H4 (cell line): ENCODE measurements at regions not wholly inside any gene's neighbourhood (a gene's known extent, or its start where the extent isn't known, plus 50 kb on each side); places are given as distances from the start of the nearest gene placed in this dataset.
"Not testable (repeated sequence)": the region's sequence is repeated elsewhere in the genome, so short reads cannot be mapped to it uniquely, and the experiment has no call there.

Experiments used
- DNase-seq: peaks from one replicate; pipeline ENCODE4 v3.0.0-alpha.2; 2015; ENCODE audit warnings: low spot score

DNA sequence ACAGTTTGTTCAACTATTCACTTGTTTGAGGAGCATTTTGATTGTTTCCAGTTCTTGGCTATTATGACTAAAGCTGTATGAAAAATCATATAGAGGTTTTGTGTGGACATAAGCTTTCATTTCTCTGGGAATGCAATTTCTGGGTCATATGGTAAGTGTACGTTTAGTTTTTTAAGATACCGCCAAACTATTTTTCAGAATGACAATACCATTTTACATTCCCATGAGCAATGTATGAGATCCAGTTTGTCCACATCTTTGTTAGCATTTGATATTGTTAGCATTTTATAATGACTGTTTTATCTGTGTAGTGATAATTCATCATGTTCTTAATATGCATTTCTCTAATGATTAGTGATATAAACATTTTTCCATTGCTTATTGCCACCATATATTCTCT, 258.7 kb upstream of the CTNNB1 start:
- DNase-seq = no peak

DNA sequence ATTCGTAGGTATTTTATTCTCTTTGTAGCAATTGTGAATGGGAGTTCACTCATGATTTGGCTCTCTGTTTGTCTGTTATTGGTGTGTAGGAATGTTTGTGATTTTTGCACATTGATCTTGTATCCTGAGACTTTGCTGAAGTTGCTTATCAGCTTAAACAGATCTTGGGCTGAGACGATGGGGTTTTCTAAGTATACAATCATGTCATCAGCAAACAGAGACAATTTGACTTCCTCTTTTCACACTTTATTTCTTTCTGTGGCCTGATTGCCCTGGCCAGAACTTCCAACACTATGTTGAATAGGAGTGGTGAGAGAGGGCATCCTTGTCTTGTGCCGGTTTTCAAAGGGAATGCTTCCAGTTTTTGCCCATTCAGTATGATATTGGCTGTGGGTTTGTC, 252.3 kb upstream of the CTNNB1 start:
- not testable (repeated sequence) for DNase-seq

DNA sequence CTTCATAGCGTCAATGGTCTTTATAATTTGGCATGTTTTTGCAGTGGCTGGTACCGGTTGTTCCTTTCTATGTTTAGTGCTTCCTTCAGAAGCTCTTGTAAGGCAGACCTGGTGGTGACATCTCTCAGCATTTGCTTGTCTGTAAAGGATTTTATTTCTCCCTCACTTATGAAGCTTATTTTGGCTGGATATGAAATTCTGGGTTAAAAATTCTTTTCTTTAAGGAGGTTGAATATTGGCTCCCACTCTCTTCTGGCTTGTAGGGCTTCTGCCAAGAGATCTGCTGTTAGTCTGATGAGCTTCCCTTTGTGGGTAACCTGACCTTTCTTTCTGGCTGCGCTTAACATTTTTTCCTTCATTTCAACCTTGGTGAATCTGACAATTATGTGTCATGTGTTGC, 250.0 kb upstream of the CTNNB1 start:
- not testable (repeated sequence) for DNase-seq

DNA sequence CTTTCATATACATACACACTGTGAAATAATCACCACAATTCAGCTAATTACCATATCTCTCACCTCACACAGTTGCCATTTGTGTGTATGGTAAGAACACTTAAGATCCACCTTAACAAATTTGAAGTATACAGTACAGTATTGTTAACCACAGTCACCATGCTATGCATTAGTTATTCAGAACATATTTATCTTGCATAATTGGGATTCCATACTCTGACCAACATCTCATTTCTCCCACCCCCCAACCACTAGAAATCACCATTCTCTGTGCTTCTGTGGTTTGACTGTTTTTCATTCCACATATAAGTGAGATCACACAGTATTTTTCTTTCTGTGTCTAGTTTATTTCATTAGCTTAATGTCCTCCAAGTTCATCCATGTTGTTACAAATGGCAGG, 247.7 kb upstream of the CTNNB1 start:
- no peak for DNase-seq

DNA sequence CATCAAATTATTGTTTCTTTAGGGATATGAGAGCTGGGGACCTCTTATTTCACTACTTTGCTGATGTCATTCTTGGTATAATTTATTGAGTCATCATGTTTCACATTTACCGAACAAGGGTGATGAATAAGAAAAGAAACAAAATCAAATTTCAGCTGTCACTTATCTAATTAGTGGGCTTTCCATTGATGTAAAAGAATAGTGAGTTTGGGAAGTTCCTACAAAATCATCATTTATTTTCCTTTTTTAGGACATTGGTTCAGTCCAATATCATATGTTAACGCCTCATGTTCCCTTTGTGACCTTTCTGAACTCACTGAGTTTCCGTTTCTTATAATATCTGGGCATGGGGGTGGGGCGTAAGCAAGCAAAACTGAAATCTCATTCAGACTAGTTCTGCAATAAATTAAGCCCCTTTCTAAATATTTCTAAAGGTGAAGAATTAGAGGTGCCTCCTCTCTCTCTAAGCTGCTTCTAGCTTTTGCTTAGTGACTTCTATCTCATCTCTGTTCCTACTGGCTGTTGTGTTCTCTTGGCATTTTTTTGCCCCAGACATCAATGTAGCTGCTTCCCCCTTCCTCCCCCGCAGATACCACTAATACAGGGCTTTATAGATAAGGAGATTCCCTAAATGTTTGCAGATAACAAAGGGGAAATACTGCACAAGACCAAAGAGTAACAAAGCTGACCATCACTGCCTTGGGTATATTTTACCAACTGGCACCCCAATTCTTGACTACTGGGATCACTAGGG, 238.0 kb upstream of the CTNNB1 start:
- no peak for DNase-seq

DNA sequence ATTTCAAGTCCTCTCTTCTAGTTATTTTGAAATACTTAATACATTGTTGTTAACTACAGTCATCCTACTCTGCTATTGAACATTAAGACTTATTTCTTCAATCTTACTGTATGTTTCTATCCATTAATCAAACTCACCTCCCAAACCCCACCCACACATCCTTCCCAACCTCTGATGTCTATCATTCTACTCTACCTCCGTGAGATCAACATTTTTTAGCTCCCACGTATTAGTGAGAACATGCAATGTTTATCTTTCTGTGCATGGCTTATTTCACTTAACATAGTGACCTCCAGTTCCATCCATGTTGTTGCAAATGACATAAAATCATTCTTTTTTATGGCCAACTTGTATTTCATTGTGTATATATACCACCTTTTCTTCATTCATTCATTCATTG, 236.6 kb upstream of the CTNNB1 start:
- DNase-seq = no peak

DNA sequence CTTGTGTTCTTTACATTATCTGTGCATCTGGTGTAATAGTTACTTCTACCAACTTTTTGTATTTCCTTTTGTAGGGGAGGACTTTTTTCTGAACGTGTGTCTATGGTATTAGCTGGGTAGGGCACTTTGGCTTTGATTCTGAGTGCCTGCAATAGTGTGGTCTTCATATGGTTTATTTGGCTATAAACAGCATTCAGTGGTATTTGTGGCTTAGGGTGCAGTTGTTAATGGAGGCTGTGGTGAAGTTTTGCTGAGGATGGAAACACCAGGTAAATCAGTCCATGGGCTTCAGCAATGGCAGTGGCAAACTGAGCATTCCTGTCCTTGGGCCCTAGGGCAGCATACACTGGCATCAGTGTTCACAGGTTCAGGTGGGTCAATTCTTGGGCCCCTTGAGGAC, 230.6 kb upstream of the CTNNB1 start:
- no peak for DNase-seq

DNA sequence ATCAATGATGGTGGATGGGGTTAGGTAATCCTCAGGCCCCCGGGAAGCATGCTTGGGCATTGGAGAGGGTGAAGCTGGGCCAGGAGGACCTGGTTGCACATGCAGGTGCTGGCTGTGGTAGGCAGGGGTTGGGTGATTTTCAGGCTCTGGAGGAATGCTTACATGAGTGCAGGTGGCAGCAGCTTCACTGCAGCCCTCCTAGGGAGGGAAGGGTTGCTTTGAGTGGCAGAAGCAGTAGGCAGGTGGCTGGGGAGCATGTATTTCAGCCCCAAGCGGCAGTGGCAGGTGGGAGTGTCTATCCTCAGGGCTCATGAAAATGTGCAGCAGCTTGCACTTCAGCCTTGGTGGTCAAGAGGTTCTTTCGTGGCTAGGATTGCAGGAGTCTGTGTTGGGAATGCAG, 230.0 kb upstream of the CTNNB1 start:
- DNase-seq = no peak

DNA sequence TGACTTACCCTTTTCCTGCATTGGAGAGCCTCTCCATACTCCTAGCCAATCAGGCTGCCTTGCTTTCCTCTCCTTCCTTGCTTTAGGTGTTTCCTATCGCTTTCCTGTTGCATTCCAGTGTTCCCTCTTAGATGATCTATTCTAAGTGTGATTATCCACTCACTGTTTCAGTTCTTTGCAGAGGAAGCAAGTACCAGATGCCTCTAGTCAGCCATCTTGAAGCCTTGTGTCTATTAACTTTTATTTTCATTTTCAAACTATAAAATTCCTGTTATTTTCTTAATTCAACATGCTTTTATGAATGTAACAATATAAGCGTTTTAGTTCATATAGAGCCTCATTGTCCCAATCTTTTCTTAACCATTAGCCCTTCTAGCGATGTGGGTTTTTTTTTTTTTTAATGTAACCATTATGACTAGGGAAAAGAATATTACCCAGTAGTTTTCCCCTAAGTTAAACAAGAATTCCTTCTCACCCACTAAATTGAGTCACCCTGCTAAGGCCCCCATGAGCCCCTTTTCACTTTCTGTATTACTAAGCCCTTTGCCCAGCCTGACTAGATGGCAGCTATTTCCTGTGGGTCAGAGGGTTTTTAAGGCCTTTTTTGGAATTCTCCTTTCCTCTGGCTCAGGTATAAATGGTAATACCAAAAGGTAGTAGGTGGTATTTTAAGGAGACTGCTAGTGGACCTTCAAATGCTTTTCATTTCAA, 229.4 kb upstream of the CTNNB1 start:
- DNase-seq = no peak

DNA sequence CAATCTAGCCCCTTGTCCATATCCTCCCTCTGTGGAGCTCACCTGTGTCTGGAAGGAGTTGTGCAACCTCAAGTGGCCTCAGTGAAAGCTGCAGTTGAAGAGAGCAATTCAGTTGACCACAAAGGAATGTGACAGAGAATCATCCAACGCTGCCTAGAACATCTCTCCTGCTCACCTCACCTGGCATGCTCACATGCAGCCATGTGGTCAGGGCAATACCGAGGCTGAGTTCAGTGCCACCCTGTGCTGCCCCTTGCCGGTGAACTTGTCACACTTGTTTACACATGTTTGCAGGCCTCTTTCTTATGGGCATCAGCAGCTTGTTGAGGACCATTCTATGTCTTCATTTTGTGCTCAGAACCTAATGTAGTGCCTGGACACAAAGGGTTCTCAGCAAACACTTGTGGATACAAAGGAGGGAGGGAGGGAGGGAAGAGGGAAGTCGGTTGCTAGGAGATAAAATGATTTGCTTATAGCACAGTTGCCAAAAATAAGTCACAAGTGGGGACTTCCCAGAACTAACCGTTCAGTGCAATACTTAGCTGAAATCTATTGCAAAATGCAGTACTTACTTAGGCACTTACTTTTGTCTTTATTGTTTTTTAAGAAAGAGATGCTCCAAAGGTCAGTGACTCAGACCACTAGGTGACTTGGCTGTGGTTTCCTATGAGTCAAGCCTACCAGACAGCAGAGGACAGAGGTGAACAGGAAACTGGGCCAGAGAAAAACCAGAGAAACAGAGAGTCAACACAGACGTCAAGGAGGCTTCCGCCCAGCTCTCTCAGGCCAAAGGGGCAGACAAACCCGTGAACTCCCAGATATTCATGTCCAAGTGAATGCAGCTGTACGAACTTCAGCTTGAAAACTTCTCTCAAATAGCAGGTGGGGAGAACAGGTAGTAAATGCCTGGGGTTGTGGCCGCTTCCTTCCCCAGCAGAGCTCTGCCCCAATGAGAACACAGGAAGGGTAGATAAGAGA, 227.8 kb upstream of the CTNNB1 start:
- peak; percentile 21 for DNase-seq

DNA sequence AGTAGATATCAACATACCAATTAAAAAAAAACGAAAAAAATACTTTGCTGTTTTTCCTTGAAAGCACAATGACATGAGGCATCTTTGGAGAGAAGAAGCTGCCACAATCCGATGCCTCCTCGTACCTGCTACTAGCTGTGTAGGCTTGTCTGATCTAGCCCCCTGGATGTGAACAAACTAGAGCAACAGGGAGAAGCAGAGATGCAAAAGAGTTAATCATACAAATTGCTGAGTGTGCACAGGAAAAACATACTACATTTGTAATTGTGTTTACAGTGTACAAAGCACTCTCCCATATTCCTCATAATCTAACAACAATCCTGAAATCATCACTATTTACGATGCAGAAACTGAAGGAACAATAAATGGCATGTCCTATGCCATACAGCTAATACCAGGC, 227.0 kb upstream of the CTNNB1 start:
- DNase-seq = no peak

DNA sequence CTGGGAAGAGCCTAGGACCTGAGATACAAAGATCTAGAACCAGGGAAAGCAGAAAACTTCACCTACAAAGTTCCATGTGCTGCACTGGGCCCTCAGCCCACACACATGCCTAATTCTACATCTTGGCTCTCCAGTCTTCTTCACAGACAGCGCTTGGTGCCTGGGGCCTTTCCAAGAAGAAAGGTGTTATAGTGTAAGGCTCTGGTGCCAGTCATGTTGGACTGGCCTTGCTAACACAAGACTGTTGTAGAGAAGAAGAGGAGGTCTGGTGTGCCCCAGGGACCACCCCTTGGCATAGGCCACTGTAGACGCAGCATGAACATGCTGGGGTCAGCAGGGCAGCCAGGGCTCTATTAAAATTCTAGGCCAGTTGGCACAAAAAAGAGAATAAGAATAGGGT, 226.2 kb upstream of the CTNNB1 start:
- DNase-seq = no peak

DNA sequence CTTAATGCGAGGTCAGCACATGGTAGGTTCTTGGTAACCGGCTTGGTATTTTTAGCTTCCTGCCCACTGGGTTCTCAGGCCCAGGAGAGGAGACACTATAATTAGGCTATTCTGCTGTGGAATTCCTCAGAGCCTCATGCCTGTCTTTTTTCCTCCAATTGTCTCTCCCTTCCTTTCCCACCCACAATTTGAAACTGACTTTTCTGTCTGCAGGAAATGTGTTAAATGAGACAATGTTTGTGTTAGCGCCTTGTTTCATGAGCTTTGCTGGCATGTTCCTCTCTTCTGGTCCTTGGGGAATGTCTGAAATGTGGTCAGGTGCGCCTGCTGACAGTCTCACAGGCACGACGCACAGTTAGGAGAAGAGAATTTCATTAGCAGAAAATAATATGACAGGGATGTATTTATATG, 223.6 kb upstream of the CTNNB1 start:
- DNase-seq = no peak

DNA sequence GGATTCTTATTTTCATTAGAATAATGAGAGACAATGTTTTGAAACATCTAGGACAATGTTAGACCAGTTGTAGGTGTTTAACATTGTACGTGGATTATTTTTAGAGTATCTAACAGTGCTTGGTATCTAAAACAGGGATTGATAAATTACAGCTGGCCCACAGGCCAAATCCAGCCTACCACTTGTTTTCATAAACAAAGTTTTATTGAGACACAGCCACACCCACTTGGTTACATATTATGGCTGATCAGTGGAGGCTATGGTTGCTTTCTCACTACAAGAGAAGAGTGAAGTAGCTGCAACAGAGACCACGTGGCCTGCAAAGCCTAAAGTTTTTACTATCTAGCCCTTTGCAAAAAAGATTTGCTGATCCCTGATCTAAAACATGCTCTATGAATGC, 223.1 kb upstream of the CTNNB1 start:
- no peak for DNase-seq

DNA sequence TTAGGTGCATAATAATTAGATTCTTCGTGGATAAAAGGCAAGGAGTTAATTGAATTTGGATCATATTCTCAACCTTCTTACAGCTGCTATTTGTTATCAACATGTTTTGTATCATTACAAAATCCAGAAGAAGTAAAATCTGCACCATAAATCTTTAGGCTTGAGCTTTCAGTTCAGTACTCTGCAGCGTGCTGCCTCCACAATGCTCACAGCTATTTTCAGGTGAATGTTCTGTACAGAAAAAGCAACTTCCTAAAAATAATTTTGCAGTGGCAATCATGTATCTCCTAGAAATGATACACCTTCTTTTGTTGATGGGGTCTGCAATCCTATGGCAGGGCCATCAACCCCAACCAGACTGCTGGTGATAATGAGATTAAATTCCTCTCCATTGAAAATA, 220.9 kb upstream of the CTNNB1 start:
- DNase-seq = no peak

DNA sequence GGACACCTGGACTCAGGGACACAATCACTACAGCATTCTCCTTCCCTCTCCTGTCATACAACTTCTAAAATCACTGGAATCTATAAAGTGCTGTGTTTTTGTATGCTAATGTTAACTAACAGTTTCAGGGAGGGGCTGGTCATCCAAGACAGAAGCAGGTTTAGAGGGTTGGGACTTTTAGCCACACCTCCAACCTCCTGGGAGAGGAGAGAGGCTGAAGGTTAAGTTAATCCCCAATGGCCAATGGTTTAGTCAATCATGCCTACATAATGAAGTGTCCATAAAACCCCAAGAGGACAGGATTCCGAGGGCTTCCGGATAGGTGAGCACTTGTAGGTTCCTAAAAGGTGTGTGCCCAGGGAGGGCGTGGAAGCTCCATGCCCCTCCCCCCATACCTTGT, 219.3 kb upstream of the CTNNB1 start:
- no peak for DNase-seq

DNA sequence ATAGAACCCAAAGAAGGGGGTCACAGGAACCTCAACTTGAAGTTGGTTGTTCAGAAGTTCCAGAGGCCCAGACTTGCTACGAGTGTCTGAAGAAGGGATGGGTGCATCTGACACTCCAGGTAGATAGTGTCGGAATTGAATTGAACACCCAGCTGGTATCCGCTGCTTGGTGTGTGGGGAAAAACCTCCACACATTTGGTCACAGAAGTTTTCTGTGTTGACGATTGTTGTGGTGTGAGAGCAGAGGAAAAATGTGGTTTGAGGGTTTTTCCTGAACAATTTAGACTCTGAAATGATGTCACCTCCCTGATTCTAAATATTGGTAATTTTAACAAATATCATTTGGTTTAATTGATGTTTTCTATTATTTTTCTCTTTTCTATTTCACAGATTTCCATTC, 218.8 kb upstream of the CTNNB1 start:
- DNase-seq = no peak

DNA sequence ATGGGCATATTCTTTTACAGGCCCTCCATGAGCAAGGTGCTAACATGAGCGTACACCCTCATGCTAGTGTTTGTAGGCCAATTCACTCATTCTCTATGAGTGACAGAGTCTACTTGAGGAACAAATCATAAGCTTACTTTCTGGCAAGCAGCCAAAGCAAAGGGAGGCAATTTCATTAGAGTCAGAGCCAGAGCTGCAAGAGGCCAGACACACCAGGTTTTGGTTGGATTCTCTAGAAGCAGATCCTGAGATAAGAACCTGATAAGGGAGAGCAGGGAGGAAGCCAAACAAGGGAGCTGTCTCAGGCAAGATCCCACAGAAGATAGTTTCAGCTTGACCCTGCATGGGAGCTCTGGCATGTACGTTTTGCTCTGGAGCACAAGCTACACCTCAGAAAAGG, 214.1 kb upstream of the CTNNB1 start:
- DNase-seq = no peak

DNA sequence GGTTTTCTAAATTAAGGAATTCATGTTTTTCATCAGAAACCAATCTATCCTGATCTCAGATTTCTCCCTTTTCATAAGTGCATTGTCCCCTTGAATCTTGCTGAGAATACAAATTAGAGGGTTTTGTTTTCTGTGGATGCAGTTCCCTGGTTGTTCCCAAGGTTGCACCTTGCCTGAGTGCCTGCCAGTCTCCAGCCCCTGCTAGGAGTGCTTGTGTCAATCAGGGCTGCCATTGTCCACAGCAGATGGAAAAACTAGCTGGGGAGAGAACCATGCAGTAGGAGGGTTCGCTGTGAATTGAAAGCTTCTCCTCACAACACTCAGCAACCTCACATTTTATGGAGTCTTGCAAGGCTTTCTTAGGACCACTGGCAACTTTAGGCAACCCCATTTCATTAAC, 210.8 kb upstream of the CTNNB1 start:
- no peak for DNase-seq

DNA sequence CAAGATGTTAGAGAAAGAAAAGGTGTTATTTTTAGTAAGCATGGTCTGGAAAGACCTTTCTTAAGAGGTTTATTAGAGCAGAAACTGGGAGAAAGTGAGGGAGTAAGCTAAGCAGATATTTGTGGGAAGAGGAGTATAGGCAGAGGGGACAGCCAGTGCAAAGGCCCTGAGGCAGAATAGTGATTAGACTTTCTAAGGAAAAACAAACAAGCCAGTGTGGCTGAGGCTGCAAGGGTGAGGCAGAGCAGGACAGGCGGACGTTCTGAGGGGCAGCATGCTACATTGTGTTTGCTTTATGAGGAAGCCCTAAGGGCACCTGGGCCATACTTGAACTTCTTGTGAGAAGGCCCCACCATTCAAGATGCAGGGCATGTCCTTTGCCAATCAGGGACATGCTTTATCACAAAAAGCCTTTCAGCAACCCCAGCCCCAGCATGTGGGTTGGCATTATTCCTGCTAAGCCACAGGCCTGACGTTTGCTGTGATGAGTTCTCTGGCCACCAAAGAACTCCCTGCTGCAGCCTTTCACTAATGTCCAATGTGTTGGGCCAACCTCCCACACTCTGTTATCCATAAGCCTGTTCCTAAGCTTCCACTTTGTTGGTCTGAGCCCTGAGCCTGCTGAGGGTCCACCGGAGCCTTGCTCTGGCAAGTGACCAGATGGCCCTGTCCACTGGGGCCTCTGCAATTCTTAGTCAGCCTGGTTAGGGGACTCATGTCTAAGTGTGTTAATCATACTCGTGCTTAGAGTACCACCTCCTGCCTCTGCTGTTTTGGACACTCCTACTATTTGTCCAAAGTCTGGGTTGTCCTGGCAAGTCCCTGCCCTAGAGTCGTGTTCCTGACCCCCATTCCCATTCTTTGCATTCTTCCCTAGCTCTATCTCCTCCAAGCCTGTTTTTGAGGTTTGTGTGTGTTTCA, 209.9 kb upstream of the CTNNB1 start:
- DNase-seq = no peak

DNA sequence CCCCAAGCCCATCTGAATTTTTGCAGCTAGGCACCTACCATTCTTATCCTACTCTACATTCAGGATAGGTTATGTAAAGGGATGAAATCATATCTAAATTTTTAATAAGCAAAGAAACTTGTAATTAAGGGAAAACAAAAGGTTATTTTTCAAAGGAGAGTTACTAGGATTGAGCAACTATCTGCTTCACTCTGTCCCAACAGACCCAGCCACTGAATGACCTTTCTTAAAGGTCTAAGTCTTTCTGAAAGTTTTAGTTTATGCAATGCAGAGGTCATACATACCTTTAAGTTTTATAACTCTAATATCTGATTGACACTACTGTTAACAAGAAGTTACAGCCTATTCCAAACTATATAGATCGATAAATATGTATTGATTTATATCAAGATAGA, 209.2 kb upstream of the CTNNB1 start:
- no peak for DNase-seq
